Neural cell (in vitro differentiated cells): ENCODE measurements at regions not wholly inside any gene's neighbourhood (a gene's known extent, or its start where the extent isn't known, plus 50 kb on each side); places are given as distances from the start of the nearest gene placed in this dataset.

ENCODE experiments used
- H2AFZ ChIP-seq: fragments of 200-600, 300-800 bp; sonication (generic), shearing (Covaris generic); 2 replicates; pipeline ENCODE4 v1.6.0; 2014; ENCODE audit warnings: low read depth, mild to moderate bottlenecking, antibody characterized with exemption, low read length, moderate library complexity
- H3F3A ChIP-seq: fragments of 200-600 bp; shearing (Covaris generic); 2 replicates; pipeline ENCODE4 v1.6.1; 2016; ENCODE audit warnings: mild to moderate bottlenecking, moderate library complexity, mixed read lengths, antibody characterized with exemption, low read length; ENCODE audit not compliant: insufficient read depth, poor library complexity, severe bottlenecking
- H3K27ac ChIP-seq: fragments of 200-600, 300-800 bp; sonication (generic), shearing (Covaris generic); 2 replicates; pipeline ENCODE4 v1.5.1; 2014; ENCODE audit warnings: mild to moderate bottlenecking, low read length, moderate library complexity
- H3K27me3 ChIP-seq: fragments of 300-800, 200-600 bp; sonication (generic), shearing (Covaris generic); 2 replicates; pipeline ENCODE4 v1.6.0; 2014; ENCODE audit warnings: mild to moderate bottlenecking, low read depth, low read length, moderate library complexity; ENCODE audit not compliant: insufficient read depth
- H3K36me3 ChIP-seq: fragments of 300-800, 200-600 bp; sonication (generic), shearing (Covaris generic); 2 replicates; pipeline ENCODE4 v1.5.1; 2014; ENCODE audit warnings: mild to moderate bottlenecking, antibody characterized with exemption, low read length, moderate library complexity; ENCODE audit not compliant: insufficient read depth
- H3K4me2 ChIP-seq: fragments of 300-800, 200-600 bp; sonication (generic), shearing (Covaris generic); 2 replicates; pipeline ENCODE4 v1.6.0; 2014; ENCODE audit warnings: mild to moderate bottlenecking, low read length
- H3K4me3 ChIP-seq: fragments of 300-800, 200-600 bp; sonication (generic), shearing (Covaris generic); 2 replicates; pipeline ENCODE4 v1.5.1; 2014; ENCODE audit warnings: mild to moderate bottlenecking, low read length, moderate library complexity
- H3K79me2 ChIP-seq: fragments of 200-600 bp; shearing (Covaris generic); replicated peaks from 2 replicates; pipeline ENCODE4 v1.6.0; 2014; ENCODE audit warnings: mild to moderate bottlenecking, low read length, moderate library complexity; ENCODE audit not compliant: insufficient read depth
- H3K9ac ChIP-seq: fragments of 300-800, 200-600 bp; sonication (generic), shearing (Covaris generic); 2 replicates; pipeline ENCODE4 v1.6.1; 2016; ENCODE audit warnings: mild to moderate bottlenecking, low read length, mixed read lengths
- H3K9me2 ChIP-seq: fragments of 200-600 bp; shearing (Covaris generic); 2 replicates; pipeline ENCODE4 v1.6.1; 2016; ENCODE audit warnings: mild to moderate bottlenecking, low read length, mixed read lengths; ENCODE audit not compliant: insufficient read depth
- H3K9me3 ChIP-seq: fragments of 200-600, 300-800 bp; sonication (generic), shearing (Covaris generic); 2 replicates; pipeline ENCODE4 v1.6.1; 2016; ENCODE audit warnings: mild to moderate bottlenecking, mixed run types, low read length, moderate library complexity, mixed read lengths
- H4K20me1 ChIP-seq: fragments of 200-600 bp; shearing (Covaris generic); 2 replicates; pipeline ENCODE4 v1.6.1; 2016; ENCODE audit warnings: mild to moderate bottlenecking, mixed run types; ENCODE audit not compliant: insufficient read depth
- EP300 ChIP-seq: fragments of 450-650 bp; conservative IDR thresholded peaks from 2 replicates; pipeline ENCODE4 v1.6.1; 2014; ENCODE audit warnings: antibody characterized with exemption, mild to moderate bottlenecking, moderate library complexity; ENCODE audit not compliant: poor library complexity, severe bottlenecking
- EZH2 ChIP-seq: fragments of 200-600, 300-800 bp; shearing (Covaris generic), sonication (generic); IDR thresholded peaks from 2 replicates; pipeline ENCODE4 v1.6.1; 2014; ENCODE audit warnings: antibody characterized with exemption, low read length, borderline replicate concordance, mild to moderate bottlenecking; ENCODE audit not compliant: insufficient read depth, poor library complexity, severe bottlenecking
- MXI1 ChIP-seq: fragments of 450-650 bp; conservative IDR thresholded peaks from 2 replicates; pipeline ENCODE4 v1.6.1; 2014; ENCODE audit warnings: antibody characterized with exemption, mild to moderate bottlenecking; ENCODE audit not compliant: poor library complexity, severe bottlenecking
- POLR2AphosphoS5 ChIP-seq: IDR thresholded peaks from 2 replicates; pipeline ENCODE4 v1.6.1; 2012
- RAD21 ChIP-seq: fragments of 450-650 bp; conservative IDR thresholded peaks from 2 replicates; pipeline ENCODE4 v1.6.1; 2014; ENCODE audit warnings: antibody characterized with exemption, mild to moderate bottlenecking, moderate library complexity
- SMC3 ChIP-seq: fragments of 450-650 bp; conservative IDR thresholded peaks from 2 replicates; pipeline ENCODE4 v1.6.1; 2014; ENCODE audit warnings: antibody characterized with exemption, mild to moderate bottlenecking, moderate library complexity; ENCODE audit not compliant: poor library complexity
- TAF1 ChIP-seq: IDR thresholded peaks from 2 replicates; pipeline ENCODE4 v1.6.1; 2012; ENCODE audit warnings: low read depth
- TF ChIP-seq, protein P1 (sequence below): IDR thresholded peaks from 2 replicates; pipeline ENCODE4 v1.6.1; 2012; ENCODE audit warnings: borderline replicate concordance
- TF ChIP-seq, protein P2 (sequence below): fragments of 450-650 bp; IDR thresholded peaks from 2 replicates; pipeline ENCODE4 v1.5.1; 2014; ENCODE audit warnings: antibody characterized with exemption, mild to moderate bottlenecking, moderate library complexity; ENCODE audit not compliant: poor library complexity, severe bottlenecking

DNA sequence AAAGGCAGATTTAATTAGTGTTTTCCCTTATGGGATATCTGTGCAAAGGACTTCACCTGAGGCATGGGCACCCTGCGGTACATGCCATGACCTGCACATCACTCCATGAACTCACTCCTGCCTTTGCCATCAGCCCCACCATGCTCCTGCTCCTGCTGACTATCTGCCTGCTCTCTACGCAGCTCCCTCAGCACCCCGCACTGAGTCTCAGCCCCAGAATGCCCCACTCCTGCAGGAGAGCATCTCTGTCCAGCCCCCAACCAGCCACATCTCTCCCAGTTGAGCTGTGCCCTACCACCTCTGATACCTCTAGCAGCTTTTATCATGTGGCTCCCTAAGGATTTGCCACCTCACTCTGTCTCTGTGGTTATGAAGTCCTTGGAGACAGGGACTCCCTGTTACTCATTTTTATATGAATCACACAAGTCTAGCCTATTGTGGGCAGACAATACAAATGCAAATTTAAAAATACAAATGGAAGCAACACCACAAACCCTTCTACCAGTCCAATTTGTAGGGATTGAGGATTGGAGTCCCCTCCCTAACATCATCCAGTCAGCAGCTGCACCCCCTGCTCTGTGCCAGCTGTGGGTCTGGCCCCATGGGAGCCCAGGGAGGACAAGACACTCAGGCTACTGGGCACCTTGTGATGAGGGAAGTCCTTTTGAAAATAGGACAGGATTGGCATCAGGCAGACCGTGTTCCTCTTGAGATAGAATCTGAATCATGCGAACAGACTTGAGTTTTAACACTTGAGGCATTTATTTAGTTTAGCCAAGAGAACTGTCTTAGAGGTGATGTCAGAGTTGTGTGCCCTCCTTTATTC is 689.6 kb upstream of the HS6ST1 start:
- Histone ChIP-seq H3K9me2 (no peaks in the 10 kb centered on the region), H3K27ac (no peak overlapping the region), H3K9ac (no peak overlapping the region), H2AFZ (no peak overlapping the region), H3K36me3 (no peaks in the 10 kb centered on the region), H3K4me2 (no peak overlapping the region), H3K27me3 (no peaks in the 10 kb centered on the region), H4K20me1 (no peaks in the 10 kb centered on the region), H3K4me3 (no peak overlapping the region), H3F3A (no peaks in the 10 kb centered on the region), H3K79me2 (no peaks in the 10 kb centered on the region), H3K9me3 (no peaks in the 10 kb centered on the region)
- TF ChIP-seq EP300, result no peak
- TF ChIP-seq SMC3, result no peak

GRCh38 chr2:129008881-129009554 is 690.4 kb upstream of the HS6ST1 start:
- no peak overlapping the region for H3K4me3 ChIP-seq
- no peak overlapping the region for H3K27ac ChIP-seq
- H3K4me2 ChIP-seq, result no peak overlapping the region
- no peaks in the 10 kb centered on the region for H3F3A ChIP-seq
- no peaks in the 10 kb centered on the region for H3K79me2 ChIP-seq
- H4K20me1 ChIP-seq, result no peaks in the 10 kb centered on the region
- no peaks in the 10 kb centered on the region for H3K9me2 ChIP-seq
- no peak overlapping the region for H3K9ac ChIP-seq
- no peak for TF ChIP-seq TAF1
- TF ChIP-seq RAD21, result no peak
- no peak for TF ChIP-seq MXI1
- no peak for TF ChIP-seq EP300
- no peak for TF ChIP-seq SMC3
- no peak for TF ChIP-seq POLR2AphosphoS5
- TF ChIP-seq, protein P1, sequence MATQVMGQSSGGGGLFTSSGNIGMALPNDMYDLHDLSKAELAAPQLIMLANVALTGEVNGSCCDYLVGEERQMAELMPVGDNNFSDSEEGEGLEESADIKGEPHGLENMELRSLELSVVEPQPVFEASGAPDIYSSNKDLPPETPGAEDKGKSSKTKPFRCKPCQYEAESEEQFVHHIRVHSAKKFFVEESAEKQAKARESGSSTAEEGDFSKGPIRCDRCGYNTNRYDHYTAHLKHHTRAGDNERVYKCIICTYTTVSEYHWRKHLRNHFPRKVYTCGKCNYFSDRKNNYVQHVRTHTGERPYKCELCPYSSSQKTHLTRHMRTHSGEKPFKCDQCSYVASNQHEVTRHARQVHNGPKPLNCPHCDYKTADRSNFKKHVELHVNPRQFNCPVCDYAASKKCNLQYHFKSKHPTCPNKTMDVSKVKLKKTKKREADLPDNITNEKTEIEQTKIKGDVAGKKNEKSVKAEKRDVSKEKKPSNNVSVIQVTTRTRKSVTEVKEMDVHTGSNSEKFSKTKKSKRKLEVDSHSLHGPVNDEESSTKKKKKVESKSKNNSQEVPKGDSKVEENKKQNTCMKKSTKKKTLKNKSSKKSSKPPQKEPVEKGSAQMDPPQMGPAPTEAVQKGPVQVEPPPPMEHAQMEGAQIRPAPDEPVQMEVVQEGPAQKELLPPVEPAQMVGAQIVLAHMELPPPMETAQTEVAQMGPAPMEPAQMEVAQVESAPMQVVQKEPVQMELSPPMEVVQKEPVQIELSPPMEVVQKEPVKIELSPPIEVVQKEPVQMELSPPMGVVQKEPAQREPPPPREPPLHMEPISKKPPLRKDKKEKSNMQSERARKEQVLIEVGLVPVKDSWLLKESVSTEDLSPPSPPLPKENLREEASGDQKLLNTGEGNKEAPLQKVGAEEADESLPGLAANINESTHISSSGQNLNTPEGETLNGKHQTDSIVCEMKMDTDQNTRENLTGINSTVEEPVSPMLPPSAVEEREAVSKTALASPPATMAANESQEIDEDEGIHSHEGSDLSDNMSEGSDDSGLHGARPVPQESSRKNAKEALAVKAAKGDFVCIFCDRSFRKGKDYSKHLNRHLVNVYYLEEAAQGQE, result no peak
- TF ChIP-seq EZH2, result no peak
- TF ChIP-seq, protein P2, sequence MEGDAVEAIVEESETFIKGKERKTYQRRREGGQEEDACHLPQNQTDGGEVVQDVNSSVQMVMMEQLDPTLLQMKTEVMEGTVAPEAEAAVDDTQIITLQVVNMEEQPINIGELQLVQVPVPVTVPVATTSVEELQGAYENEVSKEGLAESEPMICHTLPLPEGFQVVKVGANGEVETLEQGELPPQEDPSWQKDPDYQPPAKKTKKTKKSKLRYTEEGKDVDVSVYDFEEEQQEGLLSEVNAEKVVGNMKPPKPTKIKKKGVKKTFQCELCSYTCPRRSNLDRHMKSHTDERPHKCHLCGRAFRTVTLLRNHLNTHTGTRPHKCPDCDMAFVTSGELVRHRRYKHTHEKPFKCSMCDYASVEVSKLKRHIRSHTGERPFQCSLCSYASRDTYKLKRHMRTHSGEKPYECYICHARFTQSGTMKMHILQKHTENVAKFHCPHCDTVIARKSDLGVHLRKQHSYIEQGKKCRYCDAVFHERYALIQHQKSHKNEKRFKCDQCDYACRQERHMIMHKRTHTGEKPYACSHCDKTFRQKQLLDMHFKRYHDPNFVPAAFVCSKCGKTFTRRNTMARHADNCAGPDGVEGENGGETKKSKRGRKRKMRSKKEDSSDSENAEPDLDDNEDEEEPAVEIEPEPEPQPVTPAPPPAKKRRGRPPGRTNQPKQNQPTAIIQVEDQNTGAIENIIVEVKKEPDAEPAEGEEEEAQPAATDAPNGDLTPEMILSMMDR, result no peak
- no peaks in the 10 kb centered on the region for H3K27me3 ChIP-seq
- no peaks in the 10 kb centered on the region for H3K36me3 ChIP-seq
- no peaks in the 10 kb centered on the region for H3K9me3 ChIP-seq
- no peak overlapping the region for H2AFZ ChIP-seq
